ENCODE measurements at regions not wholly inside any gene's neighbourhood (a gene's known extent, or its start where the extent isn't known, plus 50 kb on each side); places are given as distances from the start of the nearest gene placed in this dataset.

DNA sequence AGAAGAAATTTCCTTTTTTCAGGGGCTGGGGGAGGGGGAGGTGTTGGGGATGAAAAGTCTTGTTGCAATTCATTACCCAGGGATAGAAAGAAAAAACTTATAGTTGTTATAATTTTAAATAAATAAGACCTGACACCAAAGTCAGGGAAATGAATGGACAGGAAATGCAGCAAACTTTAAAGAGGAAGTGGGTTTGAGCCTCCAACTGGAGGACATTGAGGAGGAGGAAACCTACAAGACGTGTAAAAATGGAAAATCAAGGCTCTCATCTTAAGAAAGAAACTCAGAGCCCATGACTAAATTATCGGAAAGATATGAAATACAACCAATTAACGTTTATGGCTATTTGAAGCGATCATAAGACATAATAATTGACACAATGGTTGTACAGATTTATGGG is 54.4 kb downstream of the NIBAN1 start:
- Histone ChIP-seq H3K9me3 (no peaks in the 10 kb centered on the region), H3K36me3 (ENCODE audit: low read depth) (no peaks in the 10 kb centered on the region), H3K4me1 (ENCODE audit: low read depth) (peaks cover 2% of the 10 kb centered on the region), H3K4me3 (no peak overlapping the region)
- TF ChIP-seq, protein P1, sequence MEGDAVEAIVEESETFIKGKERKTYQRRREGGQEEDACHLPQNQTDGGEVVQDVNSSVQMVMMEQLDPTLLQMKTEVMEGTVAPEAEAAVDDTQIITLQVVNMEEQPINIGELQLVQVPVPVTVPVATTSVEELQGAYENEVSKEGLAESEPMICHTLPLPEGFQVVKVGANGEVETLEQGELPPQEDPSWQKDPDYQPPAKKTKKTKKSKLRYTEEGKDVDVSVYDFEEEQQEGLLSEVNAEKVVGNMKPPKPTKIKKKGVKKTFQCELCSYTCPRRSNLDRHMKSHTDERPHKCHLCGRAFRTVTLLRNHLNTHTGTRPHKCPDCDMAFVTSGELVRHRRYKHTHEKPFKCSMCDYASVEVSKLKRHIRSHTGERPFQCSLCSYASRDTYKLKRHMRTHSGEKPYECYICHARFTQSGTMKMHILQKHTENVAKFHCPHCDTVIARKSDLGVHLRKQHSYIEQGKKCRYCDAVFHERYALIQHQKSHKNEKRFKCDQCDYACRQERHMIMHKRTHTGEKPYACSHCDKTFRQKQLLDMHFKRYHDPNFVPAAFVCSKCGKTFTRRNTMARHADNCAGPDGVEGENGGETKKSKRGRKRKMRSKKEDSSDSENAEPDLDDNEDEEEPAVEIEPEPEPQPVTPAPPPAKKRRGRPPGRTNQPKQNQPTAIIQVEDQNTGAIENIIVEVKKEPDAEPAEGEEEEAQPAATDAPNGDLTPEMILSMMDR (IDR thresholded peaks at IDR 0.05): no peak
- intact Hi-C loops (cut with DNase I, micrococcal nuclease): no loop called here
- DNase-seq (no peak), ATAC-seq (no peak)

DNA sequence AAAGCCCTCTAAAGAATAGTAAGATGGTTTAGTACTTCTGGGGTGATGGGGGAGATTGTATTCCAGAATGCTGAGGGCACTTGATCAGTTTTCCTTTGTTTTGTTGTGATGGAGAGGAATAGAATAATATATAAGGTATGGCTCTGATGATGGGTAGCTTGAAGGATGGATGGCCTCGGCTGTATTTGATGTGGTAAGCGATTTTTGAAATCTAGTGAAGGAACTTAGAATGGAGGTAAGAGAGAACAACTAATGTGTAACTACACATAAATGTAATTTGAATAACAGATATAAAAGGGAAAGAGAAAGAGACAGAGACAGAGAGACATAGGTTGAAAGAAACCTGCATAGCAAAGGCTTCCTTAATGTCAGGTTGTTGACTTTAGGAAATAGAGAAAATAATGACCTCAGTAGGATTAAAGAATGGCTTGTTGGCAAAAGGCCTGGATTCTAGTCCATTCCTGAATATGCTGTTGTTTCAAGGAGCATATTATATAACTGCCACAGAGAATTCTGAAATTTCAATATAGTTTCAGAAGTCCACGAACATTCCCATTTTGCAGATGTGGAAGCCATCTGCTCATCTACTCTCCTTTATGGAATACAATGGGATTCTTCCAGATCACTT is 58.7 kb downstream of the NIBAN1 start:
- intact Hi-C loops (cut with DNase I, micrococcal nuclease): no loop called here
- ATAC-seq: no peak
- no peak overlapping the region for H3K4me3 ChIP-seq
- no peaks in the 10 kb centered on the region for H3K36me3 ChIP-seq (ENCODE audit: low read depth)
- TF ChIP-seq, protein P1 (IDR thresholded peaks at IDR 0.05): no peak
- DNase-seq: no peak
- H3K9me3 ChIP-seq: no peaks in the 10 kb centered on the region
- H3K4me1 ChIP-seq (ENCODE audit: low read depth): peaks cover 2% of the 10 kb centered on the region

DNA sequence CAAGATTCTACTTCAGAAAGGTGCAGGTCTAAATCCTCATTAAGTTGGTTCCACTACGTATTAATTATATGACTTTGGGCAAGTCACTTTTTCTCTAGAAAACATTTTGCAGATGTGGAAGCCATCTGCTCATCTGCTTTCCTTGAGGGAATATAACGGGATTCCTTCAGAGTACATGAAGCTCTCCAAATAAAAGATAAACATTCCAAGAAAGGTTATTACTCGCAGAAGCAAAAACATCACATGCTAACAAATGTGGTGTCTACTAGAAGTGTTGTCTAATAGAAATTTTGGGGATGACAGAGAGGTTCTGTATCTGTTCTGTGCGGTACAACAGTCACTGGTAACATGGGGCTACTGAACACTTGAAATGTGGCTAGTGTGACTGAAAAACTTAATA is 60.2 kb downstream of the NIBAN1 start:
- peaks cover 2% of the 10 kb centered on the region for H3K4me1 ChIP-seq (ENCODE audit: low read depth)
- intact Hi-C loops (cut with DNase I, micrococcal nuclease): no loop called here
- no peaks in the 10 kb centered on the region for H3K9me3 ChIP-seq
- no peaks in the 10 kb centered on the region for H3K36me3 ChIP-seq (ENCODE audit: low read depth)
- DNase-seq: no peak
- no peak overlapping the region for H3K4me3 ChIP-seq
- TF ChIP-seq, protein P1 (IDR thresholded peaks at IDR 0.05): no peak
- ATAC-seq: no peak

DNA sequence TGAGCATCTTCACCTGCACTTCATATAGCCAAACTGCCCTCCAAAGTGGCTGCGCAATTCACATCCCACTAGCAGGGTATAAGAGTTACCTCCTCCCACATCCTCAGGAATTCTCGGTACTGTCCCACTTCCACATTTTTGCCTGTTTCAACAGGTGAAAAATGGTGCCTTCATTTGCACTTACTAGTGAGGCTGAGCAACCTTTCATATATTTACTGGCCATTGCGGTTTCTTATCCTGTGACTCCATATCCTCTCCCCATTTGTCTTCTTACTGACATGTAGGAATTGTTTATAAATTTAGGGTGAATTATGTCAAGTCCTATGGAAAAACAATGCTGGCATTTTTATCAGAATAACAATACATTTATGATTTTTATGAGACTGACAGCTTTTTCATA is 61.9 kb downstream of the NIBAN1 start:
- intact Hi-C loops (cut with DNase I, micrococcal nuclease): no loop called here
- no peak for ATAC-seq

DNA sequence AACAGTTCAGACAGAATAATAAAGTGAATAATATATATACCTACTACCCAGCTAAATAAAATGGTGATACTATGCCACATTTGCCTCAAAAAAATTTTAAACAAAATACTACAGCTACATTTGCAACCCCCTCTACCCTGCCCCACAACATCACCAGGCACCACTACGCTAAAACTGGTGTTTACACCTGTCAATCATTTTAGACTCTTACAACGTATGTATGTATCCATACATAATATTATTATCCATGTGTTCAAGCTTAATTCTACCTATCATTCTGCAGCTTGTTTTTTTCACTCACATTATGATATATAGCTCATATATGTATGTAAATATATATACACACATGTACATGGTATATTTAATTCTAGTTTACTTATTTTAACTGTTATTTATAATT is 62.5 kb downstream of the NIBAN1 start:
- Histone ChIP-seq H3K4me3 (no peak overlapping the region), H3K9me3 (no peaks in the 10 kb centered on the region), H3K36me3 (ENCODE audit: low read depth) (no peaks in the 10 kb centered on the region), H3K4me1 (ENCODE audit: low read depth) (peaks cover 2% of the 10 kb centered on the region)
- intact Hi-C loops (cut with DNase I, micrococcal nuclease): no loop called here
- DNase-seq (no peak), ATAC-seq (no peak)
- TF ChIP-seq, protein P1 (IDR thresholded peaks at IDR 0.05): no peak

More for the DNA sequence above, 61.9 kb downstream of the NIBAN1 start:
- DNase-seq: no peak
- TF ChIP-seq, protein P1 (IDR thresholded peaks at IDR 0.05): no peak
- Histone ChIP-seq H3K4me1 (ENCODE audit: low read depth) (peaks cover 2% of the 10 kb centered on the region), H3K4me3 (no peak overlapping the region), H3K36me3 (ENCODE audit: low read depth) (no peaks in the 10 kb centered on the region), H3K9me3 (no peaks in the 10 kb centered on the region)
